H1 (cell line): ENCODE measurements at regions not wholly inside any gene's neighbourhood (a gene's known extent, or its start where the extent isn't known, plus 50 kb on each side); places are given as distances from the start of the nearest gene placed in this dataset.

ENCODE experiments used
- CTCF ChIA-PET: fragments of 300-600 bp; sonication (Branson Sonifier 250); formaldehyde crosslinking; loops from one replicate; lab custom pipeline; 2021; ENCODE audit not compliant: partially characterized antibody; lab: Charles Lee
- POLR2A ChIA-PET: fragments of 300-600 bp; sonication (Branson Sonifier 250); formaldehyde crosslinking; loops from one replicate; lab custom pipeline; 2021; ENCODE audit warnings: inconsistent platforms; ENCODE audit not compliant: partially characterized antibody; lab: Charles Lee
- DNase-seq, 2 experiments: peaks; one replicate each; pipeline versions ENCODE4 v3.0.0 to v3.0.0-alpha.2; 2010 to 2022; ENCODE audit warnings: low spot score in 2 of 2, low read depth in 1 of 2, mixed read lengths in 1 of 2
- FAIRE-seq: peaks from 2 replicates; lab custom pipeline; 2011; peaks lifted over from hg19 to GRCh38; lab: Jason Lieb, UNC
- H2AFZ ChIP-seq: 2 replicates; pipeline ENCODE4 v1.8.1; 2012; ENCODE audit warnings: low read length, inconsistent platforms
- H2AK5ac ChIP-seq: 2 replicates; pipeline ENCODE4 v1.6.1; 2013; ENCODE audit warnings: low read depth, low read length
- H2BK120ac ChIP-seq: replicated peaks from 2 replicates; pipeline ENCODE3; 2013; ENCODE audit warnings: low read depth, low read length, inconsistent platforms
- H2BK12ac ChIP-seq: 2 replicates; pipeline ENCODE4 v1.6.1; 2013; ENCODE audit warnings: low read depth, low read length
- H2BK15ac ChIP-seq: 2 replicates; pipeline ENCODE4 v1.6.1; 2013; ENCODE audit warnings: low read length
- H2BK20ac ChIP-seq: 2 replicates; pipeline ENCODE4 v1.6.1; 2013; ENCODE audit warnings: low read length
- H2BK5ac ChIP-seq: 2 replicates; pipeline ENCODE4 v1.6.1; 2013; ENCODE audit warnings: low read depth, low read length
- H3K14ac ChIP-seq: 2 replicates; pipeline ENCODE4 v1.6.1; 2013; ENCODE audit warnings: inconsistent platforms; ENCODE audit not compliant: insufficient read length
- H3K18ac ChIP-seq: 2 replicates; pipeline ENCODE4 v1.6.1; 2013; ENCODE audit warnings: low read length; ENCODE audit errors: extremely low read depth
- H3K23ac ChIP-seq: 2 replicates; pipeline ENCODE4 v1.6.1; 2013; ENCODE audit warnings: inconsistent platforms; ENCODE audit not compliant: insufficient read length
- H3K23me2 ChIP-seq: 2 replicates; pipeline ENCODE4 v1.6.1; 2013; ENCODE audit warnings: low read depth, low read length
- H3K27ac ChIP-seq: 2 replicates; pipeline ENCODE4 v1.6.1; 2011; ENCODE audit warnings: low read depth, low read length, inconsistent platforms
- H3K27me3 ChIP-seq, 4 experiments: replicated peaks in 1 of 4; 1 replicate in 1 of 4; 2 replicates in 3 of 4; pipeline versions ENCODE4 v1.6.1 to v1.8.1; 2011 to 2013; ENCODE audit warnings: low read length in 3 of 4, mild to moderate bottlenecking in 3 of 4, inconsistent platforms in 2 of 4, mixed read lengths in 2 of 4, moderate library complexity in 1 of 4; ENCODE audit not compliant: control insufficient read depth in 3 of 4, insufficient read depth in 3 of 4; ENCODE audit errors: extremely low read depth in 1 of 4
- H3K36me3 ChIP-seq, 4 experiments: 2 replicates each; pipeline versions ENCODE4 v1.6.1 to v1.8.1; 2011 to 2013; ENCODE audit warnings: mild to moderate bottlenecking in 4 of 4, low read length in 3 of 4, moderate library complexity in 2 of 4, control low read depth in 1 of 4, inconsistent platforms in 1 of 4; ENCODE audit not compliant: insufficient read depth in 4 of 4, control insufficient read depth in 2 of 4
- H3K4ac ChIP-seq: replicated peaks from 2 replicates; pipeline ENCODE3; 2013; ENCODE audit warnings: low read length, low read depth, mixed read lengths, inconsistent platforms; ENCODE audit not compliant: insufficient read length
- H3K4me1 ChIP-seq, 4 experiments: replicated peaks in 1 of 4; 1 replicate in 1 of 4; 2 replicates in 3 of 4; pipeline versions ENCODE4 v1.6.1 to v1.8.1; 2011 to 2013; ENCODE audit warnings: low read length in 3 of 4, inconsistent platforms in 2 of 4, mixed read lengths in 1 of 4; ENCODE audit not compliant: insufficient read depth in 4 of 4, control insufficient read depth in 3 of 4
- H3K4me2 ChIP-seq, 2 experiments: 2 replicates each; pipeline versions ENCODE4 v1.6.1 to v1.8.1; 2011 to 2013; ENCODE audit warnings: low read depth in 2 of 2, low read length in 2 of 2, control low read depth in 1 of 2, inconsistent platforms in 1 of 2, mild to moderate bottlenecking in 1 of 2; ENCODE audit not compliant: insufficient read depth in 1 of 2
- H3K4me3 ChIP-seq, 4 experiments: fragments of 200-600, 300-600 bp in 1 of 4; sonication (generic), shearing (Covaris generic), sonication (Bioruptor Twin) in 1 of 4; 2 replicates each; pipeline versions ENCODE4 v1.5.1 to v1.8.1; 2011 to 2016; ENCODE audit warnings: low read length in 4 of 4, low read depth in 3 of 4, control low read depth in 2 of 4, inconsistent platforms in 2 of 4, mild to moderate bottlenecking in 2 of 4, mixed read lengths in 1 of 4, moderate library complexity in 1 of 4; ENCODE audit not compliant: insufficient read depth in 2 of 4; ENCODE audit errors: extremely low read depth in 1 of 4
- H3K56ac ChIP-seq: replicated peaks from 2 replicates; pipeline ENCODE3; 2013; ENCODE audit warnings: low read depth, mild to moderate bottlenecking, mixed read lengths, low read length, inconsistent platforms; ENCODE audit not compliant: insufficient read length
- H3K79me1 ChIP-seq: 2 replicates; pipeline ENCODE4 v1.6.1; 2013; ENCODE audit warnings: low read depth, low read length, control low read depth
- H3K79me2 ChIP-seq, 2 experiments: 2 replicates each; pipeline versions ENCODE4 v1.6.1 to v1.8.1; 2012 to 2013; ENCODE audit warnings: low read length in 2 of 2, mild to moderate bottlenecking in 2 of 2, inconsistent platforms in 1 of 2; ENCODE audit not compliant: insufficient read depth in 2 of 2, control insufficient read depth in 1 of 2
- H3K9ac ChIP-seq, 4 experiments: replicated peaks in 1 of 4; 1 replicate in 1 of 4; 2 replicates in 3 of 4; pipeline versions ENCODE4 v1.6.1 to v1.8.1; 2011 to 2013; ENCODE audit warnings: low read depth in 3 of 4, low read length in 3 of 4, control low read depth in 2 of 4, mild to moderate bottlenecking in 2 of 4, moderate library complexity in 2 of 4, inconsistent platforms in 1 of 4; ENCODE audit errors: extremely low read depth in 1 of 4
- H3K9me3 ChIP-seq, 2 experiments: 2 replicates each; pipeline versions ENCODE4 v1.6.1 to v1.8.1; 2012 to 2013; ENCODE audit warnings: mild to moderate bottlenecking in 2 of 2, moderate library complexity in 2 of 2, control low read depth in 1 of 2, inconsistent platforms in 1 of 2, low read depth in 1 of 2, low read length in 1 of 2, mixed read lengths in 1 of 2; ENCODE audit not compliant: insufficient read depth in 2 of 2
- H4K20me1 ChIP-seq, 2 experiments: replicated peaks in 1 of 2; 2 replicates each; pipeline versions ENCODE3 to v1.8.1; 2011 to 2013; ENCODE audit warnings: inconsistent platforms in 2 of 2, low read length in 2 of 2, mild to moderate bottlenecking in 1 of 2; ENCODE audit not compliant: insufficient read depth in 2 of 2, control insufficient read depth in 1 of 2
- H4K5ac ChIP-seq: 2 replicates; pipeline ENCODE4 v1.6.1; 2013; ENCODE audit warnings: low read length, low read depth, mixed read lengths, inconsistent platforms; ENCODE audit not compliant: insufficient read length
- H4K8ac ChIP-seq: 2 replicates; pipeline ENCODE4 v1.8.0; 2013; ENCODE audit warnings: mild to moderate bottlenecking, moderate library complexity, low read length, inconsistent platforms; ENCODE audit not compliant: insufficient read depth; ENCODE audit errors: extremely low read depth
- H4K91ac ChIP-seq: replicated peaks from 2 replicates; pipeline ENCODE3; 2013; ENCODE audit warnings: low read length, mixed read lengths, inconsistent platforms; ENCODE audit not compliant: insufficient read length
- ASH2L ChIP-seq: fragments of 200-600, 300-600 bp; sonication (generic); IDR thresholded peaks from one replicate; pipeline ENCODE4 v1.7.1; 2017; ENCODE audit warnings: low read length
- CHD2 ChIP-seq: IDR thresholded peaks from 2 replicates; pipeline ENCODE4 v1.6.1; 2012; ENCODE audit warnings: low read length, improper control_type of control experiment
- GTF2F1 ChIP-seq: IDR thresholded peaks from 2 replicates; pipeline ENCODE4 v1.6.1; 2012; ENCODE audit warnings: low read depth, low read length, improper control_type of control experiment, borderline replicate concordance
- HDAC6 ChIP-seq: IDR thresholded peaks from one replicate; pipeline ENCODE4 v1.7.1; 2012; ENCODE audit warnings: low read depth, mild to moderate bottlenecking, inconsistent platforms, low read length, moderate library complexity
- JUND ChIP-seq: IDR thresholded peaks from 2 replicates; pipeline ENCODE4 v1.6.1; 2011; ENCODE audit warnings: mild to moderate bottlenecking, improper control_type of control experiment, low read length
- MAFK ChIP-seq: IDR thresholded peaks from 2 replicates; pipeline ENCODE4 v1.6.1; 2012; ENCODE audit warnings: low read depth, mild to moderate bottlenecking, improper control_type of control experiment, low read length
- NANOG ChIP-seq: IDR thresholded peaks from 2 replicates; pipeline ENCODE4 v1.6.1; 2011; ENCODE audit warnings: low read length, low read depth, mild to moderate bottlenecking, inconsistent platforms; ENCODE audit not compliant: insufficient read depth, poor library complexity, severe bottlenecking
- POLR2AphosphoS5 ChIP-seq: IDR thresholded peaks from 2 replicates; pipeline ENCODE4 v1.6.1; 2011; ENCODE audit warnings: low read depth, low read length
- RNF2 ChIP-seq: fragments of 200-900, 300-1000 bp; sonication (generic); IDR thresholded peaks from 2 replicates; pipeline ENCODE4 v1.7.1; 2016; ENCODE audit warnings: borderline replicate concordance, low read depth, mild to moderate bottlenecking, antibody characterized with exemption, low read length; ENCODE audit not compliant: poor library complexity, severe bottlenecking; ENCODE audit errors: missing control alignments
- SAP30 ChIP-seq: fragments of 300-600 bp; sonication (generic); IDR thresholded peaks from 2 replicates; pipeline ENCODE4 v1.7.1; 2012; ENCODE audit warnings: low read length, moderate library complexity, mild to moderate bottlenecking, inconsistent platforms; ENCODE audit not compliant: insufficient read depth, insufficient replicate concordance
- SP2 ChIP-seq: IDR thresholded peaks from 2 replicates; pipeline ENCODE4 v1.6.1; 2012; ENCODE audit warnings: mild to moderate bottlenecking, low read length, inconsistent platforms
- SRF ChIP-seq: IDR thresholded peaks from 2 replicates; pipeline ENCODE4 v1.6.1; 2011; ENCODE audit warnings: mild to moderate bottlenecking, low read depth, low read length, moderate library complexity
- TBP ChIP-seq: IDR thresholded peaks from 2 replicates; pipeline ENCODE4 v1.6.1; 2011; ENCODE audit warnings: low read depth, low read length, improper control_type of control experiment

- ChIA-PET POLR2A (no interaction called here), CTCF (no interaction called here)
- Histone ChIP-seq H3K36me3 (no peaks in the 10 kb centered on the region), H3K23me2 (no peaks in the 10 kb centered on the region), H2BK12ac (no peak overlapping the region), H3K18ac (no peak overlapping the region), H3K79me1 (no peaks in the 10 kb centered on the region), H3K27ac (no peak overlapping the region), H2AFZ (no peak overlapping the region), H3K23ac (no peak overlapping the region), H3K4ac (no peak overlapping the region), H2BK20ac (no peak overlapping the region), H2AK5ac (no peak overlapping the region), H3K27me3 (no peaks in the 10 kb centered on the region), H4K91ac (no peak overlapping the region), H4K5ac (no peak overlapping the region), H4K20me1 (no peaks in the 10 kb centered on the region), H2BK5ac (no peak overlapping the region), H3K4me2 (no peak overlapping the region), H2BK120ac (no peak overlapping the region), H3K56ac (no peak overlapping the region), H3K4me3 (no peak overlapping the region), H3K79me2 (no peaks in the 10 kb centered on the region), H2BK15ac (no peak overlapping the region), H3K4me1 (no peaks in the 10 kb centered on the region), H3K9me3 (no peaks in the 10 kb centered on the region), H4K8ac (no peak overlapping the region), H3K14ac (no peak overlapping the region), H3K9ac (no peak overlapping the region)
- no peak for TF ChIP-seq MAFK
- TF ChIP-seq CHD2, result no peak
- TF ChIP-seq ASH2L, result no peak
- no peak for TF ChIP-seq SP2
- TF ChIP-seq SAP30, result no peak
- no peak for TF ChIP-seq GTF2F1
- TF ChIP-seq JUND, result no peak
- no peak for TF ChIP-seq TBP
- no peak for TF ChIP-seq RNF2
- TF ChIP-seq SRF, result no peak
- no peak for TF ChIP-seq NANOG
- TF ChIP-seq HDAC6, result no peak
- TF ChIP-seq POLR2AphosphoS5, result no peak
- FAIRE-seq (no peak), DNase-seq (no peak)
Measured at GRCh38 chr4:119696963-119697362, 68.4 kb upstream of the PDE5A start.
